ENCODE measurements at regions not wholly inside any gene's neighbourhood (a gene's known extent, or its start where the extent isn't known, plus 50 kb on each side); places are given as distances from the start of the nearest gene placed in this dataset.
A peak's percentile ranks its signal among the peaks of the same experiment; 100 is the strongest.

- H3K36me3 ChIP-seq, result no peaks in the 10 kb centered on the region
- FAIRE-seq (no peak), DNase-seq (peak in 1 of 6 donors; percentile 42), ATAC-seq (no peak)
- intact Hi-C loops (cut with DNase I), result no loop called here
- H3K27ac ChIP-seq, result no peak overlapping the region
- no peaks in the 10 kb centered on the region for H3K27me3 ChIP-seq
- no peaks in the 10 kb centered on the region for H3K9me3 ChIP-seq
- no peak overlapping the region for H3K4me3 ChIP-seq
- no peak for TF ChIP-seq CTCF (IDR thresholded peaks at IDR 0.05)
- H3K4me1 ChIP-seq, result no peaks in the 10 kb centered on the region
- 75 to 82% methylated on average over 10 of the region's 10 CpGs for WGBS, 2 donors
Observed at GRCh38 chr6:167651318-167652041, 175.2 kb upstream of the AFDN start.

- Histone ChIP-seq H3K27ac (no peak overlapping the region), H3K4me1 (no peaks in the 10 kb centered on the region), H3K9me3 (no peaks in the 10 kb centered on the region), H3K36me3 (no peaks in the 10 kb centered on the region), H3K4me3 (no peak overlapping the region), H3K27me3 (no peaks in the 10 kb centered on the region)
- ATAC-seq (no peak), DNase-seq (peak in 1 of 6 donors; percentile 37), FAIRE-seq (no peak)
- intact Hi-C loops (cut with DNase I), result no loop called here
- TF ChIP-seq CTCF (IDR thresholded peaks at IDR 0.05), result no peak
- WGBS, 2 donors, result 82 to 83% methylated on average over 23 of the region's 23 CpGs
Observed at GRCh38 chr6:167652042-167652700, 174.5 kb upstream of the AFDN start.

DNA sequence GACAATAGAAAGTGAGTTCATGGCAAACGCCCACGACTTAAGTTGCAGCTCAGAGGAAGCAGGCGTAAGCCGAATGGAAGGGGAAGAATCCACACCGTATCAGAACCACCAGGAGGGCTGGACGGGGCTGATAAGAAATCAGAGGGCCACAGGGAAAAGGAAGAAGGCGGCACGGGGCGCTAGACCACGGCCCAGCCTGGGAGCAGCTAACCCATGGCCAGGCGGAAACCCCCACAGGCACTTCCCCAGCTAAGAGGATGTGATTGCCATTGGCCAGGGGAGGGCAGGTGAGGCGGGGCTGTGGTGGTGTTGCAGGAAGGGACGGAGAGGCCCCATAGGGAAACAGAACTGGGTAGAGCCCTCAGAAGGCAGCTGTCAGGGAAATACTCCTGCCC lies 174.0 kb upstream of the AFDN start:
- no peaks in the 10 kb centered on the region for H3K27me3 ChIP-seq
- ATAC-seq, result no peak
- no peak for FAIRE-seq
- no peaks in the 10 kb centered on the region for H3K9me3 ChIP-seq
- TF ChIP-seq CTCF (IDR thresholded peaks at IDR 0.05), result no peak
- no peaks in the 10 kb centered on the region for H3K4me1 ChIP-seq
- H3K4me3 ChIP-seq, result no peak overlapping the region
- DNase-seq, result peak in 1 of 6 donors; percentile 42
- intact Hi-C loops (cut with DNase I), result no loop called here
- WGBS, 2 donors, result 72 to 74% methylated on average over 13 of the region's 13 CpGs
- no peaks in the 10 kb centered on the region for H3K36me3 ChIP-seq
- H3K27ac ChIP-seq, result no peak overlapping the region

DNA sequence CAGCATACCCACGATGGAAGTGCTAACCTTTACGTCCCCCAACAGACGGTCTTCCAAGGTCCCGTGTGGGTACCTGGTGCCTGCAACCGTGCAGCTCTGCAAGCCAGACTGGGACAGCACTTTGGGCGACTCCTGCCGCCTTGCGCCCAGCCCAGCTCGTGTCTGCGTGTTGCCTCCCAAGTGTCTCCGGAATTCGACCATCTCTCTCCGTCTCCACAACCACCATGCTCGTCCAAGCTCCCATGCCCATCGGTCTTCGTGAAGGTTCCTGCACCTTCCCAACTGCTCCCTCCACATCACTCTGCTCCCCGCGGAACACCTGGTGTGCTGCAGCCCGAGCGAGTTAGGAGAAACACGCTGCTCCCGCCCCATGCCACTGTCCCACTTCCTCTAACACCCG lies 173.2 kb upstream of the AFDN start:
- ATAC-seq (no peak), DNase-seq (peak in 1 of 6 donors; percentile 42), FAIRE-seq (no peak)
- Histone ChIP-seq H3K4me1 (no peaks in the 10 kb centered on the region), H3K36me3 (no peaks in the 10 kb centered on the region), H3K4me3 (no peak overlapping the region), H3K27ac (no peak overlapping the region), H3K9me3 (no peaks in the 10 kb centered on the region), H3K27me3 (no peaks in the 10 kb centered on the region)
- intact Hi-C loops (cut with DNase I), result no loop called here
- WGBS, 2 donors, result 87 to 90% methylated on average over 23 of the region's 23 CpGs
- no peak for TF ChIP-seq CTCF (IDR thresholded peaks at IDR 0.05)

- TF ChIP-seq CTCF (IDR thresholded peaks at IDR 0.05), result no peak
- no peak overlapping the region for H3K4me3 ChIP-seq
- no peaks in the 10 kb centered on the region for H3K36me3 ChIP-seq
Observed at GRCh38 chr6:167654389-167654788, 172.3 kb upstream of the AFDN start.

More at GRCh38 chr6:167654389-167654788, 172.3 kb upstream of the AFDN start:
- no peaks in the 10 kb centered on the region for H3K9me3 ChIP-seq
- WGBS, 2 donors, result 86 to 91% methylated on average over 4 of the region's 4 CpGs
- no peaks in the 10 kb centered on the region for H3K27me3 ChIP-seq
- no peaks in the 10 kb centered on the region for H3K4me1 ChIP-seq
- peak in 1 of 6 donors; percentile 2 for DNase-seq
- FAIRE-seq, result no peak
- intact Hi-C loops (cut with DNase I), result no loop called here
- no peak overlapping the region for H3K27ac ChIP-seq
- ATAC-seq, result no peak
